K562 (cell line): ENCODE measurements at regions not wholly inside any gene's neighbourhood (a gene's known extent, or its start where the extent isn't known, plus 50 kb on each side); places are given as distances from the start of the nearest gene placed in this dataset.

Experiments used
- ATAC-seq: fragments of 200-7000 bp; cut with Tn5 transposase; 3 replicates; pipeline ENCODE4 v1.9.1; 2020; ENCODE audit warnings: moderate library complexity
- BruUV-seq: library from RNA; stranded (reverse); fragments of 400-500 nt; replicated peaks from 2 replicates; lab custom pipeline; 2021; lab: Mats Ljungman, UMichigan
- CTCF ChIA-PET: fragments of 300-600 bp; formaldehyde crosslinking; extraction: SDS; loops from one replicate; lab custom pipeline; 2021; ENCODE audit warnings: low intra/inter-chr PET ratio; lab: Yijun Ruan, JAX
- POLR2A ChIA-PET: fragments of 300-600, 350-650 bp; sonication (Branson Sonifier 250); formaldehyde crosslinking; extraction: SDS; loops from one replicate; lab custom pipeline; 2021; ENCODE audit warnings: antibody characterized with exemption, inconsistent platforms; lab: Yijun Ruan, JAX
- DNase-seq, 4 experiments: peaks; one replicate each; pipeline versions ENCODE4 v3.0.0 to v3.0.0-alpha.2; 2011 to 2018; ENCODE audit warnings: low spot score in 3 of 4, mixed read lengths in 3 of 4; ENCODE audit errors: extremely low read depth in 1 of 4
- FAIRE-seq: peaks from 2 replicates; lab custom pipeline; 2011; peaks lifted over from hg19 to GRCh38; lab: Jason Lieb, UNC
- H2AFZ ChIP-seq: 2 replicates; pipeline ENCODE4 v1.6.0; 2011; ENCODE audit warnings: low read depth, low read length, control low read depth, inconsistent platforms
- H3K27ac ChIP-seq: fragments of 200-600 bp; 3 replicates; pipeline ENCODE4 v1.8.0; 2011; ENCODE audit warnings: low read depth, mild to moderate bottlenecking, control low read depth, inconsistent platforms, low read length, moderate library complexity, mixed read lengths; ENCODE audit errors: extremely low read depth
- H3K27me3 ChIP-seq, 2 experiments: fragments of 300-600 bp in 1 of 2; 2 replicates in 1 of 2; 3 replicates in 1 of 2; pipeline versions ENCODE4 v1.6.0 to v1.8.0; 2011; ENCODE audit warnings: inconsistent platforms in 2 of 2, low read length in 2 of 2, mild to moderate bottlenecking in 1 of 2, mixed read lengths in 1 of 2, moderate library complexity in 1 of 2; ENCODE audit not compliant: control insufficient read depth in 2 of 2, insufficient read depth in 2 of 2
- H3K36me3 ChIP-seq: fragments of 300-600 bp; 3 replicates; pipeline ENCODE4 v1.8.0; 2011; ENCODE audit warnings: mild to moderate bottlenecking, low read length, inconsistent platforms; ENCODE audit not compliant: control insufficient read depth, insufficient read depth
- H3K4me1 ChIP-seq, 2 experiments: fragments of 200-600 bp in 1 of 2; replicated peaks in 1 of 2; 2 replicates in 1 of 2; 3 replicates in 1 of 2; pipeline versions ENCODE4 v1.5.1 to v1.8.0; 2011; ENCODE audit warnings: inconsistent platforms in 2 of 2, low read length in 2 of 2, mild to moderate bottlenecking in 1 of 2, mixed read lengths in 1 of 2, moderate library complexity in 1 of 2; ENCODE audit not compliant: control insufficient read depth in 2 of 2, insufficient read depth in 2 of 2
- H3K4me2 ChIP-seq: 2 replicates; pipeline ENCODE4 v1.6.1; 2011; ENCODE audit warnings: low read length, control low read depth, inconsistent platforms, mixed read lengths; ENCODE audit not compliant: insufficient read depth
- H3K4me3 ChIP-seq: fragments of 200-600 bp; sonication (generic), shearing (Covaris generic); 2 replicates; pipeline ENCODE4 v1.5.1; 2016; ENCODE audit warnings: control low read depth, inconsistent platforms
- H3K79me2 ChIP-seq: fragments of 200-600 bp; 3 replicates; pipeline ENCODE4 v1.8.0; 2011; ENCODE audit warnings: low read length, inconsistent platforms; ENCODE audit not compliant: control insufficient read depth, insufficient read depth
- H3K9ac ChIP-seq, 2 experiments: 2 replicates each; pipeline versions ENCODE4 v1.6.0 to v1.6.1; 2011; ENCODE audit warnings: low read depth in 2 of 2, low read length in 2 of 2, control low read depth in 1 of 2, inconsistent platforms in 1 of 2, mild to moderate bottlenecking in 1 of 2, mixed read lengths in 1 of 2; ENCODE audit not compliant: insufficient read depth in 1 of 2
- H3K9me1 ChIP-seq: one replicate; pipeline ENCODE4 v1.6.0; 2011; ENCODE audit warnings: inconsistent platforms, mild to moderate bottlenecking, low read length, moderate library complexity; ENCODE audit not compliant: control insufficient read depth, insufficient read depth
- H3K9me3 ChIP-seq: replicated peaks from 2 replicates; pipeline ENCODE4 v1.5.1; 2011; ENCODE audit warnings: low read depth, low read length, inconsistent platforms; ENCODE audit not compliant: control insufficient read depth, insufficient read depth
- H4K20me1 ChIP-seq: replicated peaks from 2 replicates; pipeline ENCODE4 v1.6.1; 2011; ENCODE audit warnings: low read length, inconsistent platforms, mixed read lengths; ENCODE audit not compliant: control insufficient read depth, insufficient read depth
- CEBPG ChIP-seq, 3 experiments: fragments of 200-800 bp in 1 of 3; sonication (Bioruptor generic) in 1 of 3; sonication (generic) in 1 of 3; formaldehyde crosslinking in 1 of 3; IDR thresholded peaks in 2 of 3; conservative IDR thresholded peaks in 1 of 3; 2 replicates each; pipeline versions ENCODE4 v1.6.1 to v1.8.0; 2016 to 2022; ENCODE audit warnings: missing compliant biosample characterization in 2 of 3, missing genetic modification characterization in 2 of 3, mild to moderate bottlenecking in 1 of 3, missing genetic modification reagents in 1 of 3
- CREM ChIP-seq: IDR thresholded peaks from 2 replicates; pipeline ENCODE4 v1.6.1; 2014; ENCODE audit warnings: antibody characterized with exemption, low read depth
- JUND ChIP-seq, 2 experiments: IDR thresholded peaks; 2 replicates in 1 of 2; 3 replicates in 1 of 2; pipeline ENCODE4 v1.6.1; 2011; ENCODE audit warnings: borderline replicate concordance in 2 of 2, low read depth in 2 of 2, low read length in 2 of 2, improper control_type of control experiment in 1 of 2, missing biosample characterization in 1 of 2, missing genetic modification characterization in 1 of 2, missing genetic modification reagents in 1 of 2
- NR2C1 ChIP-seq, 2 experiments: fragments of 450-650 bp; IDR thresholded peaks; 2 replicates each; pipeline ENCODE4 v1.6.1; 2017; ENCODE audit warnings: mild to moderate bottlenecking in 2 of 2, antibody characterized with exemption in 1 of 2, inconsistent platforms in 1 of 2, missing compliant biosample characterization in 1 of 2, missing genetic modification characterization in 1 of 2
- SOX6 ChIP-seq: fragments of 450-650 bp; IDR thresholded peaks from 2 replicates; pipeline ENCODE4 v1.6.1; 2014; ENCODE audit warnings: mild to moderate bottlenecking
- TRIM24 ChIP-seq, 2 experiments: fragments of 450-650 bp; IDR thresholded peaks; 2 replicates each; pipeline ENCODE4 v1.6.1; 2016
- U2AF2 ChIP-seq: fragments of 200-400 bp; formaldehyde crosslinking; optimal IDR thresholded peaks from 2 replicates; pipeline ENCODE3; 2017; ENCODE audit warnings: low read depth, mild to moderate bottlenecking, low read length
- WHSC1 ChIP-seq: IDR thresholded peaks from one replicate; pipeline ENCODE4 v1.6.1; 2012; ENCODE audit warnings: low read length, control low read depth, inconsistent platforms
- ZNF584 ChIP-seq: fragments of 200-800 bp; sonication (Bioruptor generic); IDR thresholded peaks from 2 replicates; pipeline ENCODE4 v1.6.1; 2016; ENCODE audit warnings: low read depth, mild to moderate bottlenecking, missing genetic modification characterization, missing compliant biosample characterization
- WGBS: fragments of 100-300 bp; shearing (Covaris generic); methylation state at CpG from one replicate; pipeline ENCODE4 v1.1.6; 2016; ENCODE audit warnings: low coverage, mixed read lengths; ENCODE audit not compliant: insufficient coverage; ENCODE audit errors: missing lambda C conversion rate; 5-methylcytosine and 5-hydroxymethylcytosine counted together
- in situ Hi-C: fragments of 300-500 bp; cut with MboI; formaldehyde crosslinking; loops from 4 replicates; pipeline ENCODE4 v1.15.0; 2018; ENCODE audit warnings: inconsistent platforms, mixed read lengths
- intact Hi-C: fragments of 100-400 bp; cut with micrococcal nuclease; formaldehyde crosslinking; loops from 2 replicates; pipeline ENCODE4 v1.14.2; 2022
- TF ChIP-seq, protein P1 (sequence below): sonication (generic); formaldehyde crosslinking; IDR thresholded peaks from 2 replicates; pipeline ENCODE4 v1.8.0; 2022; ENCODE audit warnings: mild to moderate bottlenecking, missing genetic modification reagents, borderline replicate concordance
- TF ChIP-seq, protein P2 (sequence below): IDR thresholded peaks from 2 replicates; pipeline ENCODE4 v1.6.1; 2014; ENCODE audit warnings: antibody characterized with exemption
- TF ChIP-seq, protein P3 (sequence below): fragments of 250-450 bp; sonication (Bioruptor Pico); IDR thresholded peaks from 2 replicates; pipeline ENCODE4 v1.9.0; 2021; ENCODE audit warnings: mild to moderate bottlenecking, inconsistent platforms

DNA sequence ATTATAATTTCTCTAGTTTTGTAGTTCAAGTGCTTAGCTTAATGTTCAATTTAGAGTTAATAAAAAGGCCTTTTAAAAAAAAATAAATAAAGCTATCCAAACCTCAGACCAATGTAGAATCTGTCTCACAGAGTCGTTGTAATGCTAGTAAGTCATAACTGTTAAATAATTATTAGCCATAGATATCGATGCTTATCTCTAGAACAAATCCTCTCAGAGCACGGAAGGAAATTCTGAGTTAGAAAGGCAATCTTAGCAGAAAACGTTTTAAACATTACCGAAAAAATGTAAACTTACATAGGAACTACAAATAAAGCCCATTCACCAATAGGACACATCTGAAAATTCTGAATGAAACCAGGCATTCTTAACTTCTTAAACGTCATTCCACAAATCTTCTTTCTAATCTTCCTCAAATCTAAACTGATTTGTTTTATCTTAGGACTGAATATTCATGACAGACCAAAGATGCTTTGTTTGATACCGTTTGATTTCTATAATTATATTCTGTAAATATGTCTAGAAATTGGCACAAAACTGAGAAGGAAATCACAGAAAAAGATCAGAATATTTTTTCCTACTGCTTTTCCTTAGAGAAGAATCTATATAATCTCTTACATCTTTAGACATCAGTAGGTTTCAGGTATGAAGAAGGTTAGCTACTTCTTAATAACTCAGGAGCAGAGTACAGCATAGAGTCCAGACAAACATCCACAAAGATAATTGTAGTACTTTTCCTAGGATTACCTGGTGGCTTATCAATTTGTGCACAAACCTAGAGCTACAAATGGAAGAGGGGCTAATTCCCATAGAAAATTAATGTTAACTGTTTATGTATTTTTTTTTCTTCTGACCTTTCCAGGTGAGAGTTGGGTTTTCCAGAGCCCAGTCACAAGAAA is 140.7 kb downstream of the BTC start (continued):
- TF ChIP-seq, protein P1, sequence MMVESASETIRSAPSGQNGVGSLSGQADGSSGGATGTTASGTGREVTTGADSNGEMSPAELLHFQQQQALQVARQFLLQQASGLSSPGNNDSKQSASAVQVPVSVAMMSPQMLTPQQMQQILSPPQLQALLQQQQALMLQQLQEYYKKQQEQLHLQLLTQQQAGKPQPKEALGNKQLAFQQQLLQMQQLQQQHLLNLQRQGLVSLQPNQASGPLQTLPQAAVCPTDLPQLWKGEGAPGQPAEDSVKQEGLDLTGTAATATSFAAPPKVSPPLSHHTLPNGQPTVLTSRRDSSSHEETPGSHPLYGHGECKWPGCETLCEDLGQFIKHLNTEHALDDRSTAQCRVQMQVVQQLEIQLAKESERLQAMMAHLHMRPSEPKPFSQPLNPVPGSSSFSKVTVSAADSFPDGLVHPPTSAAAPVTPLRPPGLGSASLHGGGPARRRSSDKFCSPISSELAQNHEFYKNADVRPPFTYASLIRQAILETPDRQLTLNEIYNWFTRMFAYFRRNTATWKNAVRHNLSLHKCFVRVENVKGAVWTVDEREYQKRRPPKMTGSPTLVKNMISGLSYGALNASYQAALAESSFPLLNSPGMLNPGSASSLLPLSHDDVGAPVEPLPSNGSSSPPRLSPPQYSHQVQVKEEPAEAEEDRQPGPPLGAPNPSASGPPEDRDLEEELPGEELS, result no peak

DNA sequence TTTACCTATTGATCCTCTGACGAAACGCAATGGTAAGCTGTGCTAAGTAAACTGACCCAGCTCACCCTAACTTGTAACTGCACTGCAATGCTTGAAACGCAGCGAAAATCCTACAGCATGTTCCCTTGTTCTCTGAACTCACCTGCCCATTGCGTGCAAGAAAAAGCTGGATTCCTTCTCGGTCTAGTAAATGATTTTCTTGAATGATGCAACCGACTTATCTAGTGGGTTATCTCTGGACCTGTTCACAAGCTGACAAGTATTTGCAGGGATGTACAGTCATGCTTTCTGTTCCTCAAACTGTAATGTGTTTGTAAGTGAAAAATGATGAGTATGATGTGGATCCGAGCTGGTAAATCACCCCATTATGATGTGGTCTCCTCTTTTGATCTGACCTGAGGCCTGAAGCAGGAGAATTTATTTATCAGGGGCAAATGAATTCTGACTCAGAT is 140.1 kb downstream of the BTC start:
- Histone ChIP-seq H3K9me3 (no peaks in the 10 kb centered on the region), H3K9me1 (no peaks in the 10 kb centered on the region), H3K27ac (no peak overlapping the region), H3K27me3 (no peaks in the 10 kb centered on the region), H4K20me1 (no peaks in the 10 kb centered on the region), H3K4me2 (peak overlapping the region; percentile 47), H3K36me3 (no peaks in the 10 kb centered on the region), H2AFZ (no peak overlapping the region), H3K79me2 (no peaks in the 10 kb centered on the region), H3K4me3 (no peak overlapping the region), H3K9ac (no peak overlapping the region), H3K4me1 (peaks cover 0 to 7% of the 10 kb centered on the region in 2 experiments; a peak in 2 of 5 replicates)
- no TSS peak for BruUV-seq
- CTCF ChIA-PET, result no interaction called here
- ATAC-seq (no peak; the same call in 2 of the 3 replicates), FAIRE-seq (no peak), DNase-seq (no peak)
- POLR2A ChIA-PET, result interaction anchor here (0.6 kb wide), 1 partner anchor 81 kb away, joined by 3 read pairs; no protein-coding TSS in a partner anchor
- in situ Hi-C loops, result loop anchor here (25.0 kb wide), 1 partner anchor 942 kb away; no protein-coding TSS in a partner anchor
- intact Hi-C loops, result no loop called here
- WGBS, result 2% methylated on average over 8 of the region's 8 CpGs
- TF ChIP-seq CREM, result 0 out of 2 replicates have a peak, but pooled peaks have one; percentile 22
- no peak for TF ChIP-seq NR2C1 (IDR thresholded peaks at IDR 0.05)
- TF ChIP-seq NR2C1 (tag; IDR thresholded peaks at IDR 0.05), result no peak
- peak; percentile 59; the same call in 1 of the 2 replicates for TF ChIP-seq SOX6
- TF ChIP-seq TRIM24 (IDR thresholded peaks at IDR 0.05), result peak in 1 of 2 experiments; percentile 45; a peak in 1 of 4 replicates
- TF ChIP-seq, protein P2, sequence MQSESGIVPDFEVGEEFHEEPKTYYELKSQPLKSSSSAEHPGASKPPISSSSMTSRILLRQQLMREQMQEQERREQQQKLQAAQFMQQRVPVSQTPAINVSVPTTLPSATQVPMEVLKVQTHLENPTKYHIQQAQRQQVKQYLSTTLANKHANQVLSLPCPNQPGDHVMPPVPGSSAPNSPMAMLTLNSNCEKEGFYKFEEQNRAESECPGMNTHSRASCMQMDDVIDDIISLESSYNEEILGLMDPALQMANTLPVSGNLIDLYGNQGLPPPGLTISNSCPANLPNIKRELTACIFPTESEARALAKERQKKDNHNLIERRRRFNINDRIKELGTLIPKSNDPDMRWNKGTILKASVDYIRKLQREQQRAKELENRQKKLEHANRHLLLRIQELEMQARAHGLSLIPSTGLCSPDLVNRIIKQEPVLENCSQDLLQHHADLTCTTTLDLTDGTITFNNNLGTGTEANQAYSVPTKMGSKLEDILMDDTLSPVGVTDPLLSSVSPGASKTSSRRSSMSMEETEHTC, result no peak
- no peak for TF ChIP-seq U2AF2
- no peak for TF ChIP-seq WHSC1
- TF ChIP-seq, protein P3, sequence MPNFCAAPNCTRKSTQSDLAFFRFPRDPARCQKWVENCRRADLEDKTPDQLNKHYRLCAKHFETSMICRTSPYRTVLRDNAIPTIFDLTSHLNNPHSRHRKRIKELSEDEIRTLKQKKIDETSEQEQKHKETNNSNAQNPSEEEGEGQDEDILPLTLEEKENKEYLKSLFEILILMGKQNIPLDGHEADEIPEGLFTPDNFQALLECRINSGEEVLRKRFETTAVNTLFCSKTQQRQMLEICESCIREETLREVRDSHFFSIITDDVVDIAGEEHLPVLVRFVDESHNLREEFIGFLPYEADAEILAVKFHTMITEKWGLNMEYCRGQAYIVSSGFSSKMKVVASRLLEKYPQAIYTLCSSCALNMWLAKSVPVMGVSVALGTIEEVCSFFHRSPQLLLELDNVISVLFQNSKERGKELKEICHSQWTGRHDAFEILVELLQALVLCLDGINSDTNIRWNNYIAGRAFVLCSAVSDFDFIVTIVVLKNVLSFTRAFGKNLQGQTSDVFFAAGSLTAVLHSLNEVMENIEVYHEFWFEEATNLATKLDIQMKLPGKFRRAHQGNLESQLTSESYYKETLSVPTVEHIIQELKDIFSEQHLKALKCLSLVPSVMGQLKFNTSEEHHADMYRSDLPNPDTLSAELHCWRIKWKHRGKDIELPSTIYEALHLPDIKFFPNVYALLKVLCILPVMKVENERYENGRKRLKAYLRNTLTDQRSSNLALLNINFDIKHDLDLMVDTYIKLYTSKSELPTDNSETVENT (CRISPR knock-in tag), result no peak
- TF ChIP-seq ZNF584 (CRISPR knock-in tag), result no peak
- TF ChIP-seq JUND (IDR thresholded peaks at IDR 0.05; ENCODE audit: borderline replicate concordance, low read depth, low read length), result peak; percentile 54; the same call in 1 of the 2 replicates
- 0 out of 3 replicates have a peak, but pooled peaks have one; percentile 36 for TF ChIP-seq JUND (tag; IDR thresholded peaks at IDR 0.05; ENCODE audit: borderline replicate concordance, low read depth, low read length)
- peak; percentile 85 for TF ChIP-seq CEBPG (CRISPR knock-in tag; IDR thresholded peaks at IDR 0.05)
- peak; percentile 88 to 91 for TF ChIP-seq CEBPG (tag; conservative IDR thresholded peaks at IDR 0.05 in 1 of 2, IDR thresholded peaks at IDR 0.05 in 1 of 2)
